ENCODE measurements at regions not wholly inside any gene's neighbourhood (a gene's known extent, or its start where the extent isn't known, plus 50 kb on each side); places are given as distances from the start of the nearest gene placed in this dataset.

DNA sequence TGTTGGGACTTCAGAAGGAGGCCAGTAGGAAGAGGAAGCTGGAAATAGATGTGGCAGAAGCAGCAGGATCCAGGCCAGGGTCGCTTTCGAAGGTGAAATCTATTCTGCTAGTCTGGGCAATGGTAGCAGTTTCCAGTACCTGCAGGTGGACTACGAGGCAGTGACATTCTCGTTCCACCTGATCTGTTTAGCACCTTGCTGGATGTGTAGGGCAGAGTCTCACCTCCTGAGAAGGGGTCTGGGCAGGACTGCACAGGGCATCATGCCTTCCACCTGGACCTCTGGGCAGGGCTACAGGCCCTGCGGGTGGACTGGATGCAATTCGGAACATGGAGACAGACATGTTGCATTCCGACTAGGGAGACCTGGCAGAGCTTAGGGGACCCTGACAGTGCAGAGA, 254.8 kb upstream of the ZNF32 start:
- no peak for DNase-seq (ENCODE audit: low spot score, unreplicated experiment)

DNA sequence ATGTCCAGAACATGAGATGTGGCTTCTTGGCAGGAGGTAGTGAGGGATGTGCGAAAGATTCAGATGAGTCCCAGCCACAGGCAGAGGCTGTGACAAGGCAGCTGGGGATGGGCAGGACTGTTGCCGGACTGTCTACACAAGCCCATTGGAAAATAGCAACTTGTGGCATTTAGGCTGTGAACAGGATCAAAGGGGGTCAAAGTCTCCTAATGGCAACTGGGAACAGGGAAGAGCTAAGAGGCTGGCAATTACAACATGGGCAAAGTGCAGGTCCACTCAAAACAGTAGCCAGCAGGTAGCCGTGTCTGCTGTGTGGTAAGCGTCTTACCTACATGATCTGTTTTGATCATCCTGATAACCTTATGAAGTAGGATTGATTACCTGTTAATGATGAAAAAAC, 254.2 kb upstream of the ZNF32 start:
- DNase-seq (ENCODE audit: low spot score, unreplicated experiment), result no peak
- Mint-ChIP-seq H3K9me3 (ENCODE audit: low read depth) (no peaks in the 10 kb centered on the region), H3K27ac (no peak overlapping the region), H3K36me3 (ENCODE audit: insufficient read depth) (no peaks in the 10 kb centered on the region), H3K4me3 (ENCODE audit: low read depth) (no peak overlapping the region), H3K27me3 (peaks cover 15% of the 10 kb centered on the region), H3K4me1 (ENCODE audit: low read depth) (peaks cover 5% of the 10 kb centered on the region)
- TF ChIP-seq, protein P1, sequence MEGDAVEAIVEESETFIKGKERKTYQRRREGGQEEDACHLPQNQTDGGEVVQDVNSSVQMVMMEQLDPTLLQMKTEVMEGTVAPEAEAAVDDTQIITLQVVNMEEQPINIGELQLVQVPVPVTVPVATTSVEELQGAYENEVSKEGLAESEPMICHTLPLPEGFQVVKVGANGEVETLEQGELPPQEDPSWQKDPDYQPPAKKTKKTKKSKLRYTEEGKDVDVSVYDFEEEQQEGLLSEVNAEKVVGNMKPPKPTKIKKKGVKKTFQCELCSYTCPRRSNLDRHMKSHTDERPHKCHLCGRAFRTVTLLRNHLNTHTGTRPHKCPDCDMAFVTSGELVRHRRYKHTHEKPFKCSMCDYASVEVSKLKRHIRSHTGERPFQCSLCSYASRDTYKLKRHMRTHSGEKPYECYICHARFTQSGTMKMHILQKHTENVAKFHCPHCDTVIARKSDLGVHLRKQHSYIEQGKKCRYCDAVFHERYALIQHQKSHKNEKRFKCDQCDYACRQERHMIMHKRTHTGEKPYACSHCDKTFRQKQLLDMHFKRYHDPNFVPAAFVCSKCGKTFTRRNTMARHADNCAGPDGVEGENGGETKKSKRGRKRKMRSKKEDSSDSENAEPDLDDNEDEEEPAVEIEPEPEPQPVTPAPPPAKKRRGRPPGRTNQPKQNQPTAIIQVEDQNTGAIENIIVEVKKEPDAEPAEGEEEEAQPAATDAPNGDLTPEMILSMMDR (IDR thresholded peaks at IDR 0.05; ENCODE audit: unreplicated experiment), result no peak

More for the DNA sequence above, 254.8 kb upstream of the ZNF32 start:
- TF ChIP-seq, protein P1 (IDR thresholded peaks at IDR 0.05; ENCODE audit: unreplicated experiment), result no peak
- H3K4me3 Mint-ChIP-seq (ENCODE audit: low read depth), result no peak overlapping the region
- no peaks in the 10 kb centered on the region for H3K36me3 Mint-ChIP-seq (ENCODE audit: insufficient read depth)
- peaks cover 15% of the 10 kb centered on the region for H3K27me3 Mint-ChIP-seq
- no peak overlapping the region for H3K27ac Mint-ChIP-seq
- H3K4me1 Mint-ChIP-seq (ENCODE audit: low read depth), result peaks cover 5% of the 10 kb centered on the region
- H3K9me3 Mint-ChIP-seq (ENCODE audit: low read depth), result no peaks in the 10 kb centered on the region

DNA sequence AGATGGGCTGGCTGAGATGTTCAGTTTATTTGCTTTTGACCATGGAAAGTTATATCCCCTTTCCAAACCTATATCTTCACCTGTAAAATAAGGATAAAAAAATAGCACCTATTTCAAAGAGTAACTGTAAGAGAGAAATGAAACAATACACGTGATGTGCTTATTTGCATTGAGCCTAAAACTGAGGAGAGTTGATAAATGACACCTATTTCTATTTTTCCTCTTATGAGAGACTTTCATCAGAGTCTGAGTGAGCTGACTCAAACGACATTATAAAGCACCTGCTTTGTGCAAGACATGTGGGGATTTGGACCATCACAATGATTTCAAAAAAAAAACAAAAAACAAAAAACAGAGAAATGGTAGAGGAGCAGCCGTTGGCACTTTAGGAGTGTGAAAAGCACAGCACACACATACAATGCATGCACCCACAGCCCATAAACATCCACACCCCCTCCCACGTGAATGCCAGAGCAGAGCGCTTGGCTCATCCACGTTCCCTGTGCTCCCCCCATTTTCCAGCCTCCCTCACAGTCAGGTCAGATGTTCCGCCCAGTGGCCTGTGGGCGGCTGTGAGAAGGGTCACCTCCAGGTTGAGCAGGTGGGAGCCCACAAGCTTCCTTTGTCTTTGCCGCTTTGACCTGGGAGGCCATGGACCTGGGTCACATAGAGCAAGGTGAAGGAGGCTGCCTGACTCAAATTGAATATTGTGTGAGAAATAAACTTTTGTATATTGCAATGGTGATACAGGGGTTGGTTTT, 253.2 kb upstream of the ZNF32 start:
- Mint-ChIP-seq H3K9me3 (ENCODE audit: low read depth) (no peaks in the 10 kb centered on the region), H3K27me3 (peaks cover 13% of the 10 kb centered on the region), H3K4me3 (ENCODE audit: low read depth) (no peak overlapping the region), H3K36me3 (ENCODE audit: insufficient read depth) (no peaks in the 10 kb centered on the region), H3K27ac (no peak overlapping the region), H3K4me1 (ENCODE audit: low read depth) (peaks cover 5% of the 10 kb centered on the region)
- DNase-seq (ENCODE audit: low spot score, unreplicated experiment), result no peak
- TF ChIP-seq, protein P1 (IDR thresholded peaks at IDR 0.05; ENCODE audit: unreplicated experiment), result no peak

DNA sequence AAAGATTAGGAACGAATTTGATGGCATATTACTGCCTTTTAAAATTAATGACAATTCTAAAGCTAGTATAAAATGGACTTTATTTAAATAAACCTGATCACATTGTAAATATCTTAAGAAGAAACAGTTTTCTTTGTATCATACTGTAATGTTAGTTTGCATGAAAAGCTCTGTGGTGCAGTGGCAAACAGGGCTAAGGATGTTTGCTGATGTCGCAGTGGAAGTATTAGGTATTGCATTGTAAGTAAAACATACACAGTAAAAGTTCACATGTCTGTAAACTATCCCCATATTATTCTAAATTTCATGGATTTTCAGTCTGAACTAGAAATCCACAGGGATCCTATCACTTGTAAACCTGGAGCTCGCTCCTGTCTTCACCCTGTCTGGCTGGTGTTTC, 252.6 kb upstream of the ZNF32 start:
- H3K4me1 Mint-ChIP-seq (ENCODE audit: low read depth), result peaks cover 5% of the 10 kb centered on the region
- DNase-seq (ENCODE audit: low spot score, unreplicated experiment), result no peak
- no peaks in the 10 kb centered on the region for H3K36me3 Mint-ChIP-seq (ENCODE audit: insufficient read depth)
- H3K27me3 Mint-ChIP-seq, result peaks cover 14% of the 10 kb centered on the region
- H3K4me3 Mint-ChIP-seq (ENCODE audit: low read depth), result no peak overlapping the region
- no peak overlapping the region for H3K27ac Mint-ChIP-seq
- TF ChIP-seq, protein P1 (IDR thresholded peaks at IDR 0.05; ENCODE audit: unreplicated experiment), result no peak
- no peaks in the 10 kb centered on the region for H3K9me3 Mint-ChIP-seq (ENCODE audit: low read depth)

DNA sequence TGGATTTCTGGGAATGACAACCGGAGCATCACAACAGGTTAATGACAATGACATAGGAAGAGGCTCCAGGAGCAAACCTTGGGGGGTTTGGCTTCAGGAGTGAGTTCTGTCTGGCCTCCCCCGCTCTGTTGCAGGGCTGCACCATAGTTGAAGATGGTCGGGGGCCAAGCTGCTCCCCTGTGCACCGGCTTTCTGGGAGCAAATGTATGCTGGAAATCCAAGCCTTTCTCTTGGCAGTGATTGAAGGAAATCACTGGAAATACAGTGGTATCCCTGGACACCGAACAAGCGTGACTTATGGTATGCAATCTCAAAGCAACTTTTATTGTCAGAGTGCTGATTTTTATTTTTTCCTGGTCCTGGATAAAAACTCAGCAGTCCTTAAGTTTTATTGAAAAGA, 251.9 kb upstream of the ZNF32 start:
- Mint-ChIP-seq H3K9me3 (ENCODE audit: low read depth) (no peaks in the 10 kb centered on the region), H3K4me3 (ENCODE audit: low read depth) (no peak overlapping the region), H3K36me3 (ENCODE audit: insufficient read depth) (no peaks in the 10 kb centered on the region), H3K4me1 (ENCODE audit: low read depth) (peaks cover 4% of the 10 kb centered on the region), H3K27me3 (peaks cover 19% of the 10 kb centered on the region), H3K27ac (no peak overlapping the region)
- TF ChIP-seq, protein P1 (IDR thresholded peaks at IDR 0.05; ENCODE audit: unreplicated experiment), result no peak
- no peak for DNase-seq (ENCODE audit: low spot score, unreplicated experiment)
